KBM-7 (cell line): ENCODE measurements at regions not wholly inside any gene's neighbourhood (a gene's known extent, or its start where the extent isn't known, plus 50 kb on each side); places are given as distances from the start of the nearest gene placed in this dataset.

Experiments
- DNase-seq: peaks from one replicate; pipeline ENCODE4 v3.0.0-alpha.2; 2015
- in situ Hi-C: fragments of 300-500 bp; cut with MboI; formaldehyde crosslinking; loops from 2 replicates; pipeline ENCODE4 v1.14.3; 2020; ENCODE audit warnings: low sequenced_read_pairs, low pct_unique_long_range_greater_than_20kb, mixed read lengths

DNA sequence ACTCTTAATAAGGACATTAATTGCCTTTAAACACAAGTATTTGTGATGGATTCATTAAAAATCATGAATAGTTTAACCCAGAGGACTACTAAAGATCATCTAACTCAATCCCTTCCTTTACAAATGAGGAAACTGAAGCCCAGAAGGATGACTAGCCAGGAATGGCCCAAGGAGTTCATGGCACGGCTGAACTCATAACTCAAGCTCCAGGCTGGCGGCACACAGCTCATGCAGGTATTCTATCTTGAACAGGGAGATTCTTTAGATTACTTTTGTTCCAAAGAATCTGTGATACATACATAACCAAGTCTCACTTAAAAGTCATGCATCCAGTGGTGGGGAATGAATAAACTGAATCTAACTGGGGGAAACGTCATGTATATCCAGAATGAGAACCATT is 495.5 kb downstream of the ACTL7B start:
- no peak for DNase-seq
- in situ Hi-C loops = no loop called here

- DNase-seq = no peak
- in situ Hi-C loops = no loop called here
Observed at GRCh38 chr9:108356806-108357205, 499.0 kb downstream of the ACTL7B start.

DNA sequence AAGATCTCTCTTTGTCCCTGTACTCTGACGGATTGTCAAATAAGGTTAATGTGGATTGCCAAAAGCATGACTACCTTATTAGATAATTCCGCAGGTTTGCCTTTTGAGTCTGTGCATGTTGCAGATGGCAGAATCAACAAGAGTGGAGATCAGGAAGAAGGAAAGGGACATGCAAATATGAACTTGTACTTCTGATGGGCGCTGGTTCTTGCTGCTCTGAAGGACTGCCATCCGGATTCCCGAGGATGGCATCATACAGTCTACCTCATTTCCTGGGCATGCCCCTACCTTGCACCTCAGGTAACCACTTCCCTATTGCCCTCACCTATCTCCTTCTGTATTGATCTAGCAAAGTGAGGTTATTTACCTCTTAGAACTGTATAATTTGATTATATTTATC is 504.2 kb downstream of the ACTL7B start:
- no peak for DNase-seq
- in situ Hi-C loops = no loop called here

- DNase-seq = no peak
- in situ Hi-C loops = no loop called here
Observed at GRCh38 chr9:108347463-108348188, 508.2 kb downstream of the ACTL7B start.

DNA sequence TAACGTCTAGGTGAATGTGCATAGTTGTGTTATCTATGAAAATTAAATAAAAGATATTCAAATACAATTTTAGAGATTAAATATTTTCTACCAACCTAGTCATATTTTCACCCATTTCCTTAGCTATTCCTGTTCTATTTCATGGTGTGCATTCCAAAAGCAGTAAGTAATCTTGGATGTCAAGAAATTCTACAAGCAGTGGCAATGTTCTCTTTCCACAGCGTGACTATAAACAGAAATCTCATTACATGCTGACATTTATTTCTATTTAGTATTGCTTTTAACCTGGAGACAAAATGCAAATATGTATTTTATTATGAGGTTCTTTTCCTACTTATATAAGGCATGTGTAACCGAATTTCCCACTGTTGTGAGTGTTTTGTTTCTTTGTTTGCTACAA is 510.0 kb downstream of the ACTL7B start:
- no peak for DNase-seq
- in situ Hi-C loops = no loop called here

GRCh38 chr9:108339251-108339650 is 516.5 kb downstream of the ACTL7B start:
- DNase-seq = no peak
- in situ Hi-C loops = no loop called here

DNA sequence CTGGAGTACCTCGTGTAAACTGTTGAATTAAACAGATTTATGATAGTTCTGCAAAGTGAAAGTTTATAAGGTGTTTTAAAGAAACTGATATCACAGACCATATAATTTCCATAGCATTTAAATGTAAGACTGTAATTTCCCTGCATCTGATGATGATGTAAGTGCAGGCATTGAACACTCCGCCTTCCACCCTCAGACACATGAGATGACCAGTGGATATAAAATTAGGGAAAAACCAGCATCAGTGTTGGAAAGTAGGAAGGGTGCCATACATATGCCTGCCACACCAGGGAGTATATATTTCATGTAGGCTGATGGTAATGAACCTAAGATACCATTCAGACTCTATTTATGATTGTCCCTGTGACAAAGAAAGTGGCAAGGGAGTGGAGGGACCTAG is 519.2 kb downstream of the ACTL7B start:
- no peak for DNase-seq
- in situ Hi-C loops = no loop called here

- in situ Hi-C loops = no loop called here
- DNase-seq = no peak
Observed at GRCh38 chr9:108333530-108333983, 522.2 kb downstream of the ACTL7B start.

DNA sequence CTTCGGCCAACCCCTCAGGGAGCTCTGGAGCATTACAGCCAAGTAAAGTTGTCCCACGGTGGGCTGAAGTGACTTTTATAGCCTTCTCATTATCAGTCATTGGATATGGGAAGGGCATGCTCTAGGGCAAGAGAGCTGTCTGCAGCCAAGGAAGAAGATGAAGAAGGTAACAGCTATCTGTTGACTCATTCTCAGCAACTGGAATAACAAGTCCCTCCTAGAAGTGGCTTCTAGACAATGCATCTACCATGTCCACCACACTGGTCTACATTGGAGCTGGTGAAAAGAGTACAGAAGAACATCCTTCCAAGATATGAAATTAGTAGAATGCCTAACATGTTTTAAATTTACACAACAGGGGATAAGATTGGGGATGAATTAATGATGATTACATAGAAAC is 524.2 kb downstream of the ACTL7B start:
- no peak for DNase-seq
- in situ Hi-C loops = no loop called here

DNA sequence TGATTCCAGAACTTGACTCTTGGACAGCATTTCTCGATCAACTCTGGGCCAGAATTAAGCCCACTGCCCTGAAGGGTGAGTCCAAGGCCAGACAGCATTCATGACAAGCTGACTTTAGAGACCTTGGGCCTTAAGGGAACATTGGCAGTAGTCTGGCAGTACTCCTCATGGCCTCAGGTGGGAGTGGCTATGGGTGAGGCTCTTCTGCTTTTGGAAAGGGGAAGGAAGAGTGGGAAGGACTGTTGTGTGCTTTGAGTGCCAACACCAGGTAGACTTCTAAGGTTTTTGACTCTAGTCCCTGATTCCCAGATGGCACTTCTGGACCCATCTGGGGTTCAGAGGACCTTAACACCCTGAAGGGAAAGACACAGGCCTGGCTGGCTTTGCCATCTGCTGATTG is 530.4 kb downstream of the ACTL7B start:
- in situ Hi-C loops = no loop called here
- DNase-seq = no peak

GRCh38 chr9:108323615-108324014 is 532.2 kb downstream of the ACTL7B start:
- no peak for DNase-seq
- in situ Hi-C loops = no loop called here

DNA sequence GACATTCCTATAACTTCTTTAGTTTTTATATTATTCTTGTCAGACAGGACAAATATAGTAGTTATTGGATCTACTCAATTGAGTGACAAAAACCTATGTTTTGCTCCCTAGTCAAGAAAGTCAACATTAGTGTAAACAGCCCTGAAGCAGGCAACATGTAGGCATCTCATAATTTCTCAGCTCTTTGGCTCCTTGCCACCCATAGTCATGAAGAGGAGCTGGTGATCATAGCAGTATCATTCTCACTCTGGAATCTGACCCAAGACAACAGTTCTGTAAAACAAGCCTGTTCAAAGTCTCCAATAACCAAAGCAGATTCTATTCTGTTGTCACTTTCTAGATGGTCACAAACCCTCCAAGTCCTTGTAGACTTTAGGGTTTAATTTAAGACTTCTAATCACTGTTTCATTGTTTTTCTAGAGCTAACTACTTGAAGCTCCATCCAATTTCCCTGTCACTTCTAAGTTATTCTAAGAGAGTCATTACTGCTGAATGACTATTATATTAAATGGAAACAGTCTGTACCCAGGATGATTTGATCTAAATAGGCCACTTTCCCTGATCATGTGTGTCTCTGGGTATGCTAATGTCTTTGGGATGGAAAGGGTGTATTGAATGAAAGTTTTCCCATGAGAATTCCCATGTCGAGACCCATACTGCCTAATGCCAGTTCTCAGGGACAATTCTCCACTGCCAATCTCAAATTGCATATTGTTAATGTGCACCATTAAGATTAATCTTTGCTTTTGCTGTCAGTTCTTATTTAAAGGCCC is 533.3 kb downstream of the ACTL7B start:
- in situ Hi-C loops = no loop called here

DNA sequence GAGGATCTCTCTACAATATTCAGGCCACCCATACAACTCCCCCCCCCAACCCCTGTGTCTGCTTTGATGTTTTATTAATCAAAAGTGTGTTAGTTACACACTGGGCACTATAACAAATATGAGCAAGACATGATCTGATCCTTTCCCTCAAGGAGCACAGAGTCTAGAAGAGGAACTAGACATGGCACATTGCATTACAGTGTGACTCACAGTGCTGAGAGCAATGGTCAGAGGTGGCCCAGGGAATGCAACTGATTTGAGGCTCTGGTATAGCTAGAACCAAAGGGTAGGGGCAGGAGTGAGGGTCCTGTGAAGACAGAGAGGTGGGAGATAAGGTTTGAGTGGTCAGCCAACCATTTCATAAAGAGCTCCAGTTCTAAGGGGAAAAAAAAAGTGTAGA is 539.2 kb downstream of the ACTL7B start:
- in situ Hi-C loops = no loop called here
- no peak for DNase-seq

More for the DNA sequence above, 533.3 kb downstream of the ACTL7B start:
- no peak for DNase-seq

- in situ Hi-C loops = no loop called here
Observed at GRCh38 chr9:108316066-108316465, 539.7 kb downstream of the ACTL7B start.

GRCh38 chr9:108311745-108312144 is 544.0 kb downstream of the ACTL7B start:
- in situ Hi-C loops = no loop called here
- DNase-seq = no peak

More at GRCh38 chr9:108316066-108316465, 539.7 kb downstream of the ACTL7B start:
- no peak for DNase-seq

GRCh38 chr9:108310202-108310601 is 545.6 kb downstream of the ACTL7B start:
- in situ Hi-C loops = no loop called here
- DNase-seq = no peak

- DNase-seq = no peak
- in situ Hi-C loops = no loop called here
Observed at GRCh38 chr9:108300306-108301287, 555.2 kb downstream of the ACTL7B start.

GRCh38 chr9:108297073-108297472 is 558.7 kb downstream of the ACTL7B start:
- no peak for DNase-seq
- in situ Hi-C loops = no loop called here

DNA sequence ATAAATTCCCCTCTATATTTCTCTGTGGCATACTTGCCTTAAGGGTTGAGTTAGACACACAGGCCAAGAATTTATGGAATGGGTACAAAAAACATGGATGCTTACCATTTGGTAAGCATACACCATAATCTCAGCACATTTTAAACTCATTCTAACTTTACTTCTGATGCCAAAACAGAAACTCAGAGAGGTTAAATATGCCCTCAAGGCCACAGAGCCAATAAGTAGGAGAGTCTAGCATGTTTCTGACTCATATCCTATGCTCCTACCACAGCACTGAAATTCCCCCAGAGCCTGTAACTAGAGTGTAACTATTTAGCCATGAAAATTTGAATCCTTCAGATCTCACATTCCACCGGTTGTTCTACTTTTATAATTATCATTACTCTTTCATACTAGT is 559.7 kb downstream of the ACTL7B start:
- DNase-seq = no peak
- in situ Hi-C loops = no loop called here

DNA sequence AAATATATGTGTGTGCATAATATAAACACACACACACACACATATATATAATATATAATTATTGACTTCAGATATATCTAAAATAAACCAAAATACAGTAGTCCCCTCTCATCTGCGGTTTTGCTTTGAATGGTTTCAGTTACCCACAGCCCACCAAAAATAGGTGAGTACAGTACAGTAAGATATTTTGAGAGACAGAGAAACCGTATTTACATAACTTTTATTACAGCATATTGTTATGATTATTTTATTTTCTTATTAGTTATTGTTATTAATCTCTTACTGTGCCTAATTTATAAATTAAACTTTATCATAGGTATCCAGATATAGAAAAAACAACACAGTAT is 564.2 kb downstream of the ACTL7B start:
- no peak for DNase-seq
- in situ Hi-C loops = no loop called here
